GM12873 (cell line): ENCODE measurements at regions not wholly inside any gene's neighbourhood (a gene's known extent, or its start where the extent isn't known, plus 50 kb on each side); places are given as distances from the start of the nearest gene placed in this dataset.

Source experiments
- TF ChIP-seq, protein P1 (sequence below): IDR thresholded peaks from 2 replicates; pipeline ENCODE4 v1.5.1; 2012; ENCODE audit warnings: low read depth, mild to moderate bottlenecking, moderate library complexity, low read length, control low read depth; ENCODE audit not compliant: insufficient read depth; ENCODE audit errors: missing control alignments

DNA sequence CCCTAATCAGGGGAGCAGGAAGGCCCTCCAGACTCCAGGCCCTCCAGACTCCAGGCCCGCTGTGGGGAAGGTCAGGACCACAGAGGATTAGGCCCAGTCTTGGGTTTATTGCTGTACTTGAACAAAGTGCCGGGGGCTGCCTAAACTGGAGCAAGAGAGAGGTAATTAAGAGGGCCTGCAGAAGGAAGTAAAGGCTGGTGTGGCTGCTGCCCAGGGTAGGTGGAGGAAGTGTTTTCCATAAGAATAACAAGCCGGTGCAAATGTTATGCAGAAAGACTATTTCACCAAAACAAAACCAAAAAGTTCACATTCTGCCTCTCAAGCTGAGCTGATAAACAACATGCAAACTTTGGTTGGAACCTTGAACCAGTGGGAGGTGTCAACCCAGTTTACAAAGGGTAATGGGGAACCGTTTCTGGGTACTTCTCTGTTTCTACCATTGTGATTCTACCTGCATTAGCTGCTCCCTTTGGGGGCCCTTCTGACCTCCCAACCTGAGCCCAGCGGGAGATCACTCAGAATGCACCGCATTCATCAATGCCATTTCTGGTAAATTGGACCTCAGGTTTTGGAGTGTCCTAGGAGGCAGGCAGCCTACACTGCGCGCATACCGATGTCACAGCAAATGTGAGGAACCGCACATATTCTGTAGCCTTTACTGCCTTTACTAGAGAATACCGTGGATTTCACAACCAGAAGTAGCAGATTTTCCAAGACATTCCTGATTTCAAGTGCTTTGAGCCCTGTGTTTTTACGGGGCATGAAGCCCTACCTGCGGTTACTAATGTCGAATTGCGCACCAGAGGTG, 59.7 kb upstream of the BCOR start:
- TF ChIP-seq, protein P1, sequence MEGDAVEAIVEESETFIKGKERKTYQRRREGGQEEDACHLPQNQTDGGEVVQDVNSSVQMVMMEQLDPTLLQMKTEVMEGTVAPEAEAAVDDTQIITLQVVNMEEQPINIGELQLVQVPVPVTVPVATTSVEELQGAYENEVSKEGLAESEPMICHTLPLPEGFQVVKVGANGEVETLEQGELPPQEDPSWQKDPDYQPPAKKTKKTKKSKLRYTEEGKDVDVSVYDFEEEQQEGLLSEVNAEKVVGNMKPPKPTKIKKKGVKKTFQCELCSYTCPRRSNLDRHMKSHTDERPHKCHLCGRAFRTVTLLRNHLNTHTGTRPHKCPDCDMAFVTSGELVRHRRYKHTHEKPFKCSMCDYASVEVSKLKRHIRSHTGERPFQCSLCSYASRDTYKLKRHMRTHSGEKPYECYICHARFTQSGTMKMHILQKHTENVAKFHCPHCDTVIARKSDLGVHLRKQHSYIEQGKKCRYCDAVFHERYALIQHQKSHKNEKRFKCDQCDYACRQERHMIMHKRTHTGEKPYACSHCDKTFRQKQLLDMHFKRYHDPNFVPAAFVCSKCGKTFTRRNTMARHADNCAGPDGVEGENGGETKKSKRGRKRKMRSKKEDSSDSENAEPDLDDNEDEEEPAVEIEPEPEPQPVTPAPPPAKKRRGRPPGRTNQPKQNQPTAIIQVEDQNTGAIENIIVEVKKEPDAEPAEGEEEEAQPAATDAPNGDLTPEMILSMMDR, result no peak

DNA sequence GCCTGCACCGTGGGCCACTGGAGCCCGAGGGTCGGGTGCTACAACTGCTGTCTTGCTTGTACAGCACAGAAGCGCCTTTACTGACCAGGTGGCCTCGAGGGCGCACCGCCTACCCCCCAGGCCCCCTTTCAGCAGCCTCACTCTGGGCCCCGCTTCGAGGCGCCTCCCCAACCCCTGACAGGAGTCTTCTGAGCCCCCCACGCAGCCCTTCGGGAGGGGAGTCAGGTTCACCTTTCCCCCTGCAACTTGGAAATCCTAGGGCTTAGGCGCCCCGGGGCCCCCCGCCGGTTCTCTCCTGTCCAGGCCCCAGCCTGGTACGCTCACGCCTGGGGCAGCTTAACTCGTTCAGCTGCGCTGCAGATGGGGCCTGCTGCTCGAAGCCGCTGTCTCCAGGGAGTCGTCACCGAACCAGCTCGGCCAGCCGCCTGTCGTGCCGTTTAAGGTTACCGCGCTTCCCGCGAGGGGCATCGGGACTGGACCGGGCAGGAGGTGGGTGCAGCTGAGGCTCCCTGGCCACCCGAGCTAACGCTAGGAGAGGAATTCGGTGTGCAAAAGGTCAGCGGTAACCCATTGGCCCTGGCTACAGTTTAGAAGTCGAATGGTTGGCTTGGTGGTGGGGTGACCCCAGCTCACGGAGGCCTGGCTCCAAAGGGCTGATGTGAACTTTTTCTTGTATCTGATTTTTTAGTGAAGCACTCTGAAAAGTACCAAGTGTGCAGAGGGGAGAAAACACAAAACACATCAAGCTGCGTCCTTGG, 58.9 kb upstream of the BCOR start:
- TF ChIP-seq, protein P1, result no peak

DNA sequence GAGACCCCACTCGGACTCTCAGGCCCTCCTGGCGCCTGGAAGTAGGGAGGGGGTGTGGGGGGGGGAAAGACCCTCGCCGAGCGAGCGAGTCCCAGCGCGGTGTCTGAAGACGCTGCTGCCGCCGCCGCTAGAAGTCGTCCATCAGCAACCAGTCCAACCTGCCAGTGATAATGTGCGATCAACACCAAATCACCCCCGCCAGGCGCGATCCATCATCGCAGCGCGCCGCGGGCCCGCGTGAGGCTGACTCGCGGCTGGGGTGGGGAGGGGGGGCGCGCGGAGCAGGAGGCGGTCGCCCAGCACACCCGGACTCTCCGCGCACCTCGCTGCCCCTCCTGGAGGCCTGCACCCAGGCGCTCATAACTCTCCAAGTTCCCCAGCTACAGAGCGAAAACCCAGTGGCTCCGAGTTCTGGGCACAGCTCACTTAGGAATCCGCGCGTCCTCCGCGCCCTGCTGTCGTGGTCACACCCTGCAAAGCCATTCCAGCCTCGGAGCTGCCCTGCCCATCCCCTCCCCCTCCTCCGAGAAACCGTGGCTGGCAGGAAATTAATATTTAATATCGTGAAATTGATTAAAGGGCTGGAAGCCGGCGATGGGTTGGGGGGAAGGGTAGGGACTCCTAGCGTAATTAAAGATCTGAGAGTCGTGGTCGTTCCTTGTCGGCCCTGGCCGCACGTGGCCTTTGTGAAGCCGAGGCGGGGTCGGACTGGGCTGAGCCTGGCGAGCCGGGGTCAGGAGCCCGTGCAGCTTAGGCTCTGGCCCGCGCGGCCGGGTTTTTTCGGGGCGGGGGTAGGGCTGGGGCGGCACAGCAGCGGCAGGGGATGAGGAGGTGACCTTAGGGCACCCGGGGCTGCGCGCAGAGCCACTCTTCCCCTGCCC, 58.1 kb upstream of the BCOR start:
- TF ChIP-seq, protein P1, result no peak

DNA sequence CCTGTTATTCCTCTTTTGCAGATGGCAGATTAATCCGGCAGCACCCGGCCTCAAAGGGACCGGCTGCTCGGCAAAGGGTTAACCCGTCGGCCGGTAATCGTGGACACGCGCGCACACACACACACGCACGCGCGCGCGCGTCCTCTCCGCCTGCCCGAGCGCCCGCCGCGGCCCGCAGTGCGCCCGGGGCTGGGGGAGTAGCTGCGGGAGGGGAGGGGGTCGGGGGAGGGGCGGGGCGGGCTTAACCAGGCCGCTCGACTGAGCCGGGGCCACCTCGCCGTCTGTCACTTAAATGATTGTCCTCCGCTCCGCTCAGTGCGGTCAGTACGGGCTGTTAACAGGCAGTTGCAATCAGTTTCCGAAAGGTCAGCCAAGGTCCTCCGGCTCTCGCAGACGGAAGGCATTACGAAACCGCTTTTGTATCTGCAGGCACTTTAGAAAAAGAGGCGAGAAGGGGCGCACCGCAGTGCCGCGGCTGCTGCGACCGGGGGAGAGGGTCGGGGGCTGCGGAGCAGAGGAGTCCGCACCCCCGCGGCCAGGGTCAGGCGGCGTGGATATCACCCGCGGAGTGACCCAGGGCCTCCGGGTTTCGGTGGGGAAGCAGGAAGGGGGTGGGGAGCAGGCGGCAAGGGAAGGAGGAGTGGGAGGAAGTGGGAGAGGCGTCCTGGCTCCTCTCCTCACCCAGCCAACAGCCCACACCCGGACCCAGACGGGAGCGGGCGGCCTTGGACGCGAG, 57.3 kb upstream of the BCOR start:
- TF ChIP-seq, protein P1, result no peak

DNA sequence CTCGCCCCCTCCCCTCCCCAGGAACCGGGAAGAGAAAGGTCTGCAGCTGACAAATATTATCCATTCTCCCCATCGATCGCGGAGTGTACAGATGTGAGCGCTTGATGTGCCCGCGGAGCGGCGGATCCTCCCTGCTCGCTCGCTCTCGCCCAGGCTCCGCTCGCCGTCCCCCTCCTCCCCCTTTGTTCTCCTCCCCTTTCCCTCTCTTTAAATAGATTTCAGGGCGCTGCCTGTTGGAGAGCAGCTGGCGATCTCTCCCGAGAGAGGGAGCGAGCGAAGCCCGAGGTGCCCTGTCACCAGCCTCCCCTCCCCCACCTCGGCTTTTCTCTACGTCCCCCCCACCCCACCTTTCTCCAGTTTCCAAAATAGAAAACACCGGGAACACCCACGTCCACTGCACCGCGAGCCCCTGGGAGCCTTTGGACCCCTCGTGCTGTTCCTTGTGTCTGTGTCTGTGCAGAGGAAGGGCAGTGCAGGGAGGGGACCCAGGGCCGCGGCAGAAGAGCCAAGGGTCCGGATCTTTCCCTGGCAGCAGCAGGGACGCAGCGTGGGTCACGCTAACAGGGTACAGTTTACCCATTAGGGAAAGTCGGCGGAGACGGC, 56.6 kb upstream of the BCOR start:
- TF ChIP-seq, protein P1, result no peak

DNA sequence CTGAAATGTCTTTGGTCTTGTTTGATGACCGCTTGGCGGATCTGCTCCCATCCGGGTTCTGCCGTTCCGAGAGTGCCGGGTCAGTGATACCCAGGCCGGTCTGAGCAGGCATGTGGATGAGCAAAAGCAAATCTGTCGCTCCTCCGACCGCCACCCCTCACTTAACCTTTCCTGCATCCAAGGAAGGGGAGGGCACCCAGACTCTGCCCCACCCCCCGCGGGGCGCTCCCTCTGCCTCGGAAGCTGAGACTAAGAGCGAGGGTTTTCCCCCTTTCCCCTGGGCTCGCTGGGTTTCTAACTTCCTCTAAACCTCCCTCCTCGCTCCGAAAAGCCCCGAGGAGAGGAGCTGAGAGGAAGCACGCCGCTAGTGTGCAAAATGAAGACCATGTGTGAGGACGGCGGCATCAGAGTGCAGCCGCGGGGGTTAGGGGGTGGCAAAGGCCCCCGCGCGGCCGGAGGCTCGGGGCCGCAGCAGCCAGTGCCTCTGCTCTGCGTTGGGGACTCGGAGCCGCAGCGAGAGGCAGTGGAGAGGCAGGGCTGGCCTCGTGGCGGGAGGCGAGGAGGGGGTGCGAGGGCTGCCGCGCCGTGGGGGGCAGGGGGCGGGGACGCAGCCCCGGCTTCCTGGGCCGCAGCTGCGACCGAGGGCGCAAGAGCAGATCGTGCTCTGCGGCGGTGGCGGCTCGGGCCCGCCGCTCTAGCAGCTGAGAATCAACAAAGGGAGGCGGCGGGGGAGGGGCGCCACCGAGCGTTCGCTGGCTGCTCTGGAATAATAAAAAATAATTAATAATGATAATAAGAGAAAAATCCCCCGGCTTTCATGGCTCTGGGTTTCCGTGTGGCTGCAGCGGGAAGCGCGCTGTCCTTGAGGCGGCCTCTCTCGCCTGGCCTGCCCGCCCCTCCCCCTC, 55.8 kb upstream of the BCOR start:
- TF ChIP-seq, protein P1, result no peak
